Smooth muscle cell (in vitro differentiated cells): ENCODE measurements at regions not wholly inside any gene's neighbourhood (a gene's known extent, or its start where the extent isn't known, plus 50 kb on each side); places are given as distances from the start of the nearest gene placed in this dataset.

Experiments used
- DNase-seq: peaks from one replicate; lab custom pipeline; 2025; ENCODE audit not compliant: unreplicated experiment; lab: John Stamatoyannopoulos, UW
- H2AFZ ChIP-seq: fragments of 200-600 bp; sonication (generic); 2 replicates; pipeline ENCODE4 v1.6.0; 2016; ENCODE audit warnings: antibody characterized with exemption, low read depth, mild to moderate bottlenecking
- H3F3A ChIP-seq: fragments of 200-600 bp; sonication (generic); 2 replicates; pipeline ENCODE4 v1.6.0; 2017; ENCODE audit warnings: antibody characterized with exemption, low read depth
- H3K27ac ChIP-seq: fragments of 200-600 bp; sonication (generic); 2 replicates; pipeline ENCODE4 v1.5.1; 2016; ENCODE audit warnings: low read depth, mild to moderate bottlenecking
- H3K27me3 ChIP-seq: fragments of 200-600 bp; sonication (generic); 2 replicates; pipeline ENCODE4 v1.6.1; 2016; ENCODE audit warnings: low read depth, mild to moderate bottlenecking
- H3K36me3 ChIP-seq: fragments of 200-600 bp; sonication (generic); 2 replicates; pipeline ENCODE4 v1.5.1; 2016; ENCODE audit warnings: low read depth
- H3K4me1 ChIP-seq: fragments of 200-600 bp; sonication (generic); 2 replicates; pipeline ENCODE4 v1.5.1; 2016; ENCODE audit warnings: low read depth
- H3K4me2 ChIP-seq: fragments of 200-600 bp; sonication (generic); 2 replicates; pipeline ENCODE4 v1.6.0; 2016; ENCODE audit warnings: mild to moderate bottlenecking
- H3K4me3 ChIP-seq: fragments of 200-600 bp; sonication (generic); 2 replicates; pipeline ENCODE4 v1.5.1; 2016; ENCODE audit warnings: mild to moderate bottlenecking
- H3K79me2 ChIP-seq: fragments of 200-600 bp; sonication (generic); 2 replicates; pipeline ENCODE4 v1.6.0; 2016; ENCODE audit warnings: low read depth, mild to moderate bottlenecking
- H3K9ac ChIP-seq: fragments of 200-600 bp; sonication (generic); 2 replicates; pipeline ENCODE4 v1.6.0; 2016; ENCODE audit warnings: low read depth
- H3K9me3 ChIP-seq: fragments of 200-600 bp; sonication (generic); replicated peaks from 2 replicates; pipeline ENCODE4 v1.5.1; 2016; ENCODE audit warnings: low read depth
- H4K20me1 ChIP-seq: fragments of 200-600 bp; sonication (generic); 2 replicates; pipeline ENCODE4 v1.6.0; 2016; ENCODE audit warnings: low read depth
- CTCF ChIP-seq: fragments of 200-600 bp; sonication (generic); IDR thresholded peaks from 2 replicates; pipeline ENCODE4 v1.5.1; 2017; ENCODE audit warnings: borderline replicate concordance, mild to moderate bottlenecking, antibody characterized with exemption; ENCODE audit not compliant: insufficient read depth, poor library complexity, severe bottlenecking
- WGBS: methylation state at CpG from one replicate; pipeline ENCODE4 v1.1.7; 2016; ENCODE audit warnings: low lambda C conversion rate; 5-methylcytosine and 5-hydroxymethylcytosine counted together

DNA sequence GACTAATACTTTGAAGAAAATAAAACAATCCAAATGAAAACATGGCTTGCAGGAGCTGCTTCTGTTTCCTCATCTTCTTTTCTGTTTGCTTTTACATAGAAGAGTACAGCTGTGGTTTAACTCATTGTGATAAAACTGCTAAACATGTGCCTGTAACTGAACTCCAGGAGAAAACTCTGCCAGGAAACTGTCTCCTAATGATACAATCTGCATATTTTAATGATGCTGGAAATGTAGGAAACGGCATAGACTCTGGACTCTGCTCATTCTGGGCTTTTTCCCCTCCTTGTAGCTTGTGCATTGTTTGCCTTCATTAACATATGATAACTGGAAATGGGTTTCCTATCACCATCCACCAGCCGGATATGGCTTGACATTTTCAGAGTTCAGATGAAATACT lies 813.3 kb upstream of the WWC1 start:
- Histone ChIP-seq H3K4me1 (no peaks in the 10 kb centered on the region), H3K27ac (no peak overlapping the region), H3K4me3 (no peak overlapping the region), H3K9ac (no peak overlapping the region), H4K20me1 (no peaks in the 10 kb centered on the region), H3F3A (no peaks in the 10 kb centered on the region), H3K36me3 (no peaks in the 10 kb centered on the region), H3K27me3 (no peaks in the 10 kb centered on the region), H2AFZ (peak overlapping the region; percentile 27), H3K9me3 (no peaks in the 10 kb centered on the region), H3K4me2 (no peak overlapping the region), H3K79me2 (no peaks in the 10 kb centered on the region)
- WGBS = 63% methylated on average over 2 of the region's 2 CpGs
- DNase-seq = no peak
- no peak for TF ChIP-seq CTCF

DNA sequence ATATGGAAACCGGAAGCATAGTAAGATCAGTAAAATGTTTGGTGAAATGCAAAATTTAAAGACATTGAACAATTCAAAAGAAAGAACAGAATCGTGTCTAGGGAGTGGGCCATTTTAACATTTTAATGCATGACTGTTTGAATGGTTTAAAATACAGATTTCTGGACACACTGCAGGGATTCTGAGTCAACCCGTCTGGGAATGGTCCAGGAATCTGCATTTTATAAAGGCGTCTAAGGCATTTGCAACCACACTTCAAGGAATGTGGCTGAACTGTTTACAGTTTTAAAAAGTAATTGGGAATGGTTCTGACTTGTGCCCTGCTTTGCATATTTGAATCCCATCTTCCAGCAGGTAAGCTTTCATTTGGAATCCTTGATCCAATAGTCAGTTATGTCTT lies 811.7 kb upstream of the WWC1 start:
- 64% methylated on average over 4 of the region's 4 CpGs for WGBS
- Histone ChIP-seq H3K27me3 (no peaks in the 10 kb centered on the region), H3F3A (no peaks in the 10 kb centered on the region), H3K4me3 (no peak overlapping the region), H3K9me3 (no peaks in the 10 kb centered on the region), H3K27ac (no peak overlapping the region), H3K36me3 (no peaks in the 10 kb centered on the region), H3K4me1 (no peaks in the 10 kb centered on the region), H2AFZ (no peak overlapping the region), H4K20me1 (no peaks in the 10 kb centered on the region), H3K4me2 (no peak overlapping the region), H3K79me2 (no peaks in the 10 kb centered on the region), H3K9ac (no peak overlapping the region)
- TF ChIP-seq CTCF = no peak
- no peak for DNase-seq

DNA sequence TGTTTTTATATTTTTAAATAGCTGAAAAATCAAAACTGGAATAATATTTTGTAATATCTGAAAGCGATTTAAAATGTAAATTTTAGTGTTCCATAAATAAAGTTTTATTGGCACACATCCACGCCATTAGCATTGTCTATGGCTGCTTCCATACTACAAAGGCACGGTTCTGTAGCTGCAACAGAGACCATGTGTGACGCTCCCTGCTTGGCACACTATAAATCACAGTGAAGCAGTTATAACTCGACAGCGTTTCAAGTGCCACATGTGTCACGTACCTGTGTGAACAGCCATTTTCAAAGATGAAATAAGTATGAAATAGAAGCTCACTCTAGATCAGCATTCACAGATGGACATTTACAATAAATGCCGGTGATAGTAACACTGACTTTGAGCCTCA lies 810.1 kb upstream of the WWC1 start:
- H3K4me1 ChIP-seq = no peaks in the 10 kb centered on the region
- no peaks in the 10 kb centered on the region for H3F3A ChIP-seq
- no peaks in the 10 kb centered on the region for H3K79me2 ChIP-seq
- no peaks in the 10 kb centered on the region for H3K36me3 ChIP-seq
- no peak for TF ChIP-seq CTCF
- H3K27me3 ChIP-seq = no peaks in the 10 kb centered on the region
- H4K20me1 ChIP-seq = no peaks in the 10 kb centered on the region
- no peak overlapping the region for H3K27ac ChIP-seq
- no peak overlapping the region for H3K4me2 ChIP-seq
- WGBS = 93% methylated on average over 8 of the region's 8 CpGs
- no peak for DNase-seq
- H3K9ac ChIP-seq = no peak overlapping the region
- no peaks in the 10 kb centered on the region for H3K9me3 ChIP-seq
- H2AFZ ChIP-seq = no peak overlapping the region
- H3K4me3 ChIP-seq = no peak overlapping the region

DNA sequence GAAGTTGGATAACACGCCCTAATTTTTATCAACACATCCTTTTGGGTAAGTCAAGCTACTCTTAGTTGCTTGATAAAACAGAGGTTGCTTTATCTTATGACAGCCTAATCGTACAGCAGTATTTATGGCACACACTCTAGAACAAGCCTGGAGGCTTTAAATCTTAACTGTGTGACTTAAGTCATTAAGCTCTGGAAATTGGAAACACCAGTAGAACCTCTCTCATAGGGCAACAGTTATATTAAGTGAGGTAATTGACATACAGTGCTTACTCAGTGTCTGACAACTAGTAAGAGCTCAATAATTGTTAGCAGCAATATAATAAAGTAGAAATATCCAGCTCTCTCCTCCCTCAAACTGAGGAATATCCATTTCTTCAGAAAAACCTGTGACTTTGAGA lies 808.9 kb upstream of the WWC1 start:
- TF ChIP-seq CTCF = no peak
- no peaks in the 10 kb centered on the region for H3K4me1 ChIP-seq
- no peaks in the 10 kb centered on the region for H4K20me1 ChIP-seq
- no peak for DNase-seq
- no peaks in the 10 kb centered on the region for H3F3A ChIP-seq
- H2AFZ ChIP-seq = no peak overlapping the region
- H3K4me3 ChIP-seq = no peak overlapping the region
- no peak overlapping the region for H3K4me2 ChIP-seq
- H3K36me3 ChIP-seq = no peaks in the 10 kb centered on the region
- H3K9ac ChIP-seq = no peak overlapping the region
- no peak overlapping the region for H3K27ac ChIP-seq
- WGBS = 55% methylated on average over 2 of the region's 2 CpGs
- no peaks in the 10 kb centered on the region for H3K79me2 ChIP-seq
- no peaks in the 10 kb centered on the region for H3K9me3 ChIP-seq
- no peaks in the 10 kb centered on the region for H3K27me3 ChIP-seq
